ENCODE measurements at regions not wholly inside any gene's neighbourhood (a gene's known extent, or its start where the extent isn't known, plus 50 kb on each side); places are given as distances from the start of the nearest gene placed in this dataset.
"Not testable (repeated sequence)": the region's sequence is repeated elsewhere in the genome, so short reads cannot be mapped to it uniquely, and the experiment has no call there.

GRCh38 chr15:83335542-83335941 lies 51.1 kb upstream of the BNC1 start:
- DNase-seq: not testable (repeated sequence)

GRCh38 chr15:83339396-83339795 lies 54.9 kb upstream of the BNC1 start:
- no peak for DNase-seq

GRCh38 chr15:83340087-83340486 lies 55.6 kb upstream of the BNC1 start:
- no peak for DNase-seq

- no peak for DNase-seq
Measured at GRCh38 chr15:83346342-83346741, 61.9 kb upstream of the BNC1 start.

- no peak for DNase-seq
Measured at GRCh38 chr15:83352119-83352518, 67.7 kb upstream of the BNC1 start.

- DNase-seq: no peak
Measured at GRCh38 chr15:83356501-83357399, 72.3 kb upstream of the BNC1 start.

- no peak for DNase-seq
Measured at GRCh38 chr15:83358972-83359564, 74.6 kb upstream of the BNC1 start.

GRCh38 chr15:83362706-83363105 lies 78.2 kb upstream of the BNC1 start:
- DNase-seq: no peak

- peak; percentile 20 for DNase-seq
Measured at GRCh38 chr15:83364501-83364900, 80.0 kb upstream of the BNC1 start.

- peak; percentile 4 for DNase-seq
Measured at GRCh38 chr15:83365370-83365938, 81.0 kb upstream of the BNC1 start.

- no peak for DNase-seq
Measured at GRCh38 chr15:83372434-83372891, 74.7 kb upstream of the SH3GL3 start.

GRCh38 chr15:83378921-83379578 lies 68.1 kb upstream of the SH3GL3 start:
- peak; percentile 5 for DNase-seq

- no peak for DNase-seq
Measured at GRCh38 chr15:83379579-83379959, 67.6 kb upstream of the SH3GL3 start.

- DNase-seq: no peak
Measured at GRCh38 chr15:83380059-83380458, 67.1 kb upstream of the SH3GL3 start.

GRCh38 chr15:83380682-83381081 lies 66.5 kb upstream of the SH3GL3 start:
- peak; percentile 56 for DNase-seq

- not testable (repeated sequence) for DNase-seq
Measured at GRCh38 chr15:83383608-83384139, 63.5 kb upstream of the SH3GL3 start.

- no peak for DNase-seq
Measured at GRCh38 chr15:83396101-83396500, 51.0 kb upstream of the SH3GL3 start.
